ENCODE measurements at regions not wholly inside any gene's neighbourhood (a gene's known extent, or its start where the extent isn't known, plus 50 kb on each side); places are given as distances from the start of the nearest gene placed in this dataset.

DNA sequence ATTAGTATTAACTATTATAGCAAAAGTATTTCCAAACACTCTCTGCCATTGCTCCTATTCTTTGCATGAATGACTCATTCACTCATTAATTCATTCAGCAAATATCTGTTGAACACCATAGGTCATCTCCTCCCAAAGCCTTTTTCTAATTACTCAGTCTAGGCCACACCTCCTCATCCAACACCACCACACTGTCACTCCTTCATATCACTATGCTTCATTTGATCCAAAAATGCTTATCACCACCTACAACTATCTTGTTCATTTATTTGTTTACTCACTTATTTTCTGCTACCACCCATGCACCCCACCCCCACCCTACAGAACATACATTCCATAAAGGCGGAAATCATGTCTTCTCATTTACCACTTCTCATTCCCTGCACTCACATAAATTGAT is 94.4 kb upstream of the TNFSF4 start:
- Histone ChIP-seq H3K27me3 (ENCODE audit: low read depth) (no peaks in the 10 kb centered on the region), H3K4me1 (peaks cover 9% of the 10 kb centered on the region), H3K36me3 (no peaks in the 10 kb centered on the region), H3K4me3 (no peak overlapping the region), H3K9me3 (replicated peaks) (no peaks in the 10 kb centered on the region), H3K27ac (replicated peaks) (no peak overlapping the region)
- DNase-seq, result no peak
- TF ChIP-seq, protein P1, sequence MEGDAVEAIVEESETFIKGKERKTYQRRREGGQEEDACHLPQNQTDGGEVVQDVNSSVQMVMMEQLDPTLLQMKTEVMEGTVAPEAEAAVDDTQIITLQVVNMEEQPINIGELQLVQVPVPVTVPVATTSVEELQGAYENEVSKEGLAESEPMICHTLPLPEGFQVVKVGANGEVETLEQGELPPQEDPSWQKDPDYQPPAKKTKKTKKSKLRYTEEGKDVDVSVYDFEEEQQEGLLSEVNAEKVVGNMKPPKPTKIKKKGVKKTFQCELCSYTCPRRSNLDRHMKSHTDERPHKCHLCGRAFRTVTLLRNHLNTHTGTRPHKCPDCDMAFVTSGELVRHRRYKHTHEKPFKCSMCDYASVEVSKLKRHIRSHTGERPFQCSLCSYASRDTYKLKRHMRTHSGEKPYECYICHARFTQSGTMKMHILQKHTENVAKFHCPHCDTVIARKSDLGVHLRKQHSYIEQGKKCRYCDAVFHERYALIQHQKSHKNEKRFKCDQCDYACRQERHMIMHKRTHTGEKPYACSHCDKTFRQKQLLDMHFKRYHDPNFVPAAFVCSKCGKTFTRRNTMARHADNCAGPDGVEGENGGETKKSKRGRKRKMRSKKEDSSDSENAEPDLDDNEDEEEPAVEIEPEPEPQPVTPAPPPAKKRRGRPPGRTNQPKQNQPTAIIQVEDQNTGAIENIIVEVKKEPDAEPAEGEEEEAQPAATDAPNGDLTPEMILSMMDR (IDR thresholded peaks at IDR 0.05; ENCODE audit: borderline replicate concordance), result no peak
- intact Hi-C loops (cut with micrococcal nuclease), result no loop called here

DNA sequence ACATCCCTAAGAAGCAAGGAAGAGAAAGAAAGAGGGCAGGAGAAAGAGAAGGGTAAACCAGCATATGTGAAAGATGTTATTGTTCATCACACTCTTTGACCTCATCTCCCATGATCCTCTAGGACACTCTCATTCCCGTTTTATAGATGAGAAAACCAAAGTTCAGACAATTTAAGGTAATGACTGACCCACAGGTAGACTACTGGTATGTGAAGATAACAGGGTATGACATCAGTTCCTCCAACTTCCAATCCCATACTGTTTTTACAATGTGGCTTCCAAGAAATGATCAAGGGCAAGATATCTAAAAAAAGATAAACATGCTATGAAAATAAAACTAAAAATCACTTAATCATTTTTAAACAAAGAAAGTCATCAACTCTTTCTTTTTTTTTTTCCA is 95.2 kb upstream of the TNFSF4 start:
- intact Hi-C loops (cut with micrococcal nuclease), result no loop called here
- no peak for DNase-seq
- no peaks in the 10 kb centered on the region for H3K36me3 ChIP-seq
- no peaks in the 10 kb centered on the region for H3K9me3 ChIP-seq (replicated peaks)
- no peak overlapping the region for H3K4me3 ChIP-seq
- no peak overlapping the region for H3K27ac ChIP-seq (replicated peaks)
- H3K4me1 ChIP-seq, result peaks cover 9% of the 10 kb centered on the region
- TF ChIP-seq, protein P1 (IDR thresholded peaks at IDR 0.05; ENCODE audit: borderline replicate concordance), result no peak
- H3K27me3 ChIP-seq (ENCODE audit: low read depth), result no peaks in the 10 kb centered on the region

DNA sequence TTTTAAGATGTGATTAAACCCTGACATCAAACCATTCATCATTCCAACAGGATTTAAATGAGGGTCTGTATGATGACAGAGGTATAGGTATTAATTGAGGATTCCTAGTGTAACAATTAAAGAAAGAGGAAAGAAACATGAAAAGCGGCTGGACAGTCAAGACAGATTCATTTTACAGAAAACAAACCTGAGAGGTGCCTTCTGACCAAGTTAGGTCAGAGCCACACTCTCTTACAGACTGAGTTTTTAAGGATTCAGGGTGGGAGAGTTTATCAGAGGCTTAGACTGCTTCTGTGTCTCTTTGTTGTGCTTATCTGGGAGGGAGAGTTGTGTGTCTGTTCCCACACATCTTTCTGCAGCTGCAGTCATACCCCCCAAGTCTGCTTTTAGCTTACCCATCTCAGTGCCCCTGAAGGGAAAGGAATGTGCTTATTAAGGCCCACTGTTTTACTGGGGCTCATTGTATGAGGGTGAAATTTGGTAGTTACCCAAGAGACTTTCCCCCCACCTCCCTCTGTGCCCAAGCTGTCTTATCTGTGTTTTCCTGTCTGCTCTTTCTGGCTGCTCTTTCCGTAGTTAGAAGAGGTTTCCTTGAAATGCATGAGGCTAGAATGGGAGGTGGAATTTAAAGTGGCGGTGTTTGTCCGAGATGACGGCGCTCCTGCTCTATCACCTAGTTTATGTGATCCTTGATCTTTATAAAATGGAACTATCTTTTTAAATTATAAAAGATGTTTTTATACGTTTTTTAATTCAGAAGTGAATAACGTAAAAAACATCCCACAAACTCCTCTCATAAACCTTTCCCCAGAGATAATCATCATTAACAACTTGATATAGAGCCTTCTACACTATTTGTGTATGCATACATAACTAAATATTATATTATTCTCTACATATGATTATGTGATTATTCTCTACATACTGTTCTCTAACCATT is 96.0 kb upstream of the TNFSF4 start:
- Histone ChIP-seq H3K4me3 (no peak overlapping the region), H3K27ac (replicated peaks) (no peak overlapping the region), H3K4me1 (peaks cover 9% of the 10 kb centered on the region), H3K36me3 (no peaks in the 10 kb centered on the region), H3K27me3 (ENCODE audit: low read depth) (no peaks in the 10 kb centered on the region), H3K9me3 (replicated peaks) (no peaks in the 10 kb centered on the region)
- no peak for DNase-seq
- TF ChIP-seq, protein P1 (IDR thresholded peaks at IDR 0.05; ENCODE audit: borderline replicate concordance), result no peak
- intact Hi-C loops (cut with micrococcal nuclease), result no loop called here

DNA sequence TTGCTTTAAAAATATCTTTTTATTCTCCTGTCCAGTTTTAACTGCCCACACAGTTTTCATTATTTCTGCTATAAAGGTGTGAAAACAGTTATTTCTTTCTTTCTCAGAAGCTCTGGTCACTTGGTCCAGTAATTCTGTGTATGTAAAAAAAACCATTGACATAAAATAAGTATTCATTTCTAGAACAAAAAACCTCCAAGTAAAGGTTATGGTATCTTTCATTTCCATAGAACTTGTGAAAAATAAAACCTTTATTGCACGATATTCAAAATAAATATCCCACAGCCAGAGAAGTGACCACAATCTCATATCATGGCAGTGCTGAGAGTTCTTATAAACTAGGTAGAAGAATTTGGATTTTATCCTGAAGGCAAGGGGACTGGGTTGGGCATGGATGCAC is 96.9 kb upstream of the TNFSF4 start:
- intact Hi-C loops (cut with micrococcal nuclease), result no loop called here
- H3K27ac ChIP-seq (replicated peaks), result no peak overlapping the region

DNA sequence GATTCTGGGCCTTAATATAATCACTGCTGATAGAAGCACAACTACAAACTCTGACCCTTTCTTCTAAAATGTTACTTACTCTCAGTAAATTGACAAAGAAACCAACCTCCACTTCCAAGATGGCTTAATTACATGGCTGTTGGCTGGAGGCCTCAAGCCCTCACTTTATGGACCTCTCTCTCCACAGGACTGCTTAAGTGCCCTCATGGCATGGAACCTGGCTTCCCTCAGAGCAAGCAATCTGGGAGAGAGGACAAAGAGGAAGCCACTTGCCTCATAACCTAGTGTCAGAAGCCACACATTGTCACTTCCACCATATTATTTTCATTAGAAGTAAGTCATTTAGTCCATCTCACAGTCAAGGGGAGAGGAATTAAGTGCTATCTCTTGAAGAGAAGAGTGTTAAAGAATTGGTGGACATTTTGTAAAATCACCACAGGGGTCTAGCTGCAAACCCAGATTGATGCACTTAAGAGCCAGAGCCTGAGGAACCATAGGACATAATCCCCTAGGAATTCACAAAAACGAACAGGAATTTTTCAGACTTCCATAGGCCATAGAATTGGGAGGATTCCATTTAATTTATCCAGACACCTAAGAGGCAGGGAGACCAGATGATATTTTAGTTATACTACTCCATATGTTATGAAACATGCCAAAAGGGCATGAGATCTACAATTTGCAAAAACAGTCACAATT is 97.5 kb upstream of the TNFSF4 start:
- H3K27ac ChIP-seq (replicated peaks), result no peak overlapping the region
- no peaks in the 10 kb centered on the region for H3K27me3 ChIP-seq (ENCODE audit: low read depth)
- H3K4me1 ChIP-seq, result peaks cover 9% of the 10 kb centered on the region
- TF ChIP-seq, protein P1 (IDR thresholded peaks at IDR 0.05; ENCODE audit: borderline replicate concordance), result no peak
- H3K4me3 ChIP-seq, result no peak overlapping the region
- intact Hi-C loops (cut with micrococcal nuclease), result no loop called here
- peaks cover 3% of the 10 kb centered on the region for H3K9me3 ChIP-seq (replicated peaks)
- no peak for DNase-seq
- no peaks in the 10 kb centered on the region for H3K36me3 ChIP-seq

More for the DNA sequence above, 96.9 kb upstream of the TNFSF4 start:
- no peaks in the 10 kb centered on the region for H3K36me3 ChIP-seq
- TF ChIP-seq, protein P1 (IDR thresholded peaks at IDR 0.05; ENCODE audit: borderline replicate concordance), result no peak
- H3K4me3 ChIP-seq, result no peak overlapping the region
- peaks cover 9% of the 10 kb centered on the region for H3K4me1 ChIP-seq
- H3K27me3 ChIP-seq (ENCODE audit: low read depth), result no peaks in the 10 kb centered on the region
- no peak for DNase-seq
- H3K9me3 ChIP-seq (replicated peaks), result no peaks in the 10 kb centered on the region

Data from left ventricle myocardium inferior (tissue), 1 donor.